SK-N-SH (cell line): ENCODE measurements at regions not wholly inside any gene's neighbourhood (a gene's known extent, or its start where the extent isn't known, plus 50 kb on each side); places are given as distances from the start of the nearest gene placed in this dataset.
"Not testable (repeated sequence)": the region's sequence is repeated elsewhere in the genome, so short reads cannot be mapped to it uniquely, and the experiment has no call there.

ENCODE experiments used
- CTCF ChIA-PET: fragments of 300-600, 350-600 bp; formaldehyde crosslinking; extraction: SDS; loops from one replicate; lab custom pipeline; 2021; lab: Yijun Ruan, JAX
- POLR2A ChIA-PET: fragments of 350-600 bp; sonication (Branson Sonifier 250); formaldehyde crosslinking; extraction: SDS; loops from one replicate; lab custom pipeline; 2020; ENCODE audit warnings: antibody characterized with exemption, inconsistent platforms; lab: Yijun Ruan, JAX
- DNase-seq: peaks from one replicate; pipeline ENCODE4 v3.0.0; 2012
- H2AFZ ChIP-seq: fragments of 200-600 bp; sonication (generic); 2 replicates; pipeline ENCODE4 v1.8.1; 2016; ENCODE audit warnings: antibody characterized with exemption, mild to moderate bottlenecking, low read depth
- H3F3A ChIP-seq: fragments of 200-600 bp; sonication (generic); replicated peaks from 2 replicates; pipeline ENCODE3; 2016; ENCODE audit warnings: antibody characterized with exemption, mild to moderate bottlenecking; ENCODE audit not compliant: insufficient read depth
- H3K27ac ChIP-seq, 2 experiments: fragments of 200-500 bp in 1 of 2; fragments of 200-600 bp in 1 of 2; sonication (Bioruptor generic) in 1 of 2; sonication (generic), shearing (Covaris generic) in 1 of 2; 2 replicates each; pipeline versions ENCODE4 v1.5.1 to v1.6.1; 2014 to 2016; ENCODE audit warnings: low read depth in 2 of 2, inconsistent platforms in 1 of 2, low read length in 1 of 2, mild to moderate bottlenecking in 1 of 2, mixed read lengths in 1 of 2
- H3K27me3 ChIP-seq: fragments of 200-600 bp; sonication (generic), shearing (Covaris generic); 2 replicates; pipeline ENCODE4 v1.6.1; 2016; ENCODE audit warnings: mixed run types; ENCODE audit not compliant: insufficient read depth
- H3K36me3 ChIP-seq, 2 experiments: fragments of 200-500 bp in 1 of 2; fragments of 200-600 bp in 1 of 2; sonication (Bioruptor generic) in 1 of 2; sonication (generic) in 1 of 2; replicated peaks in 1 of 2; 2 replicates each; pipeline versions ENCODE3 to v1.5.1; 2014 to 2016; ENCODE audit warnings: low read length in 1 of 2, mild to moderate bottlenecking in 1 of 2; ENCODE audit not compliant: insufficient read depth in 2 of 2, control insufficient read depth in 1 of 2
- H3K4me1 ChIP-seq, 2 experiments: fragments of 200-500 bp in 1 of 2; fragments of 200-600 bp in 1 of 2; sonication (Bioruptor generic) in 1 of 2; sonication (generic), shearing (Covaris generic) in 1 of 2; 2 replicates each; pipeline versions ENCODE4 v1.5.1 to v1.6.1; 2014 to 2016; ENCODE audit warnings: low read depth in 1 of 2, low read length in 1 of 2, mixed run types in 1 of 2; ENCODE audit not compliant: insufficient read depth in 2 of 2, control insufficient read depth in 1 of 2
- H3K4me2 ChIP-seq: fragments of 200-600 bp; sonication (generic), shearing (Covaris generic); 2 replicates; pipeline ENCODE4 v1.6.1; 2017; ENCODE audit warnings: mixed run types
- H3K4me3 ChIP-seq, 2 experiments: fragments of 200-500 bp in 1 of 2; fragments of 200-600 bp in 1 of 2; sonication (Bioruptor generic) in 1 of 2; sonication (generic), shearing (Covaris generic) in 1 of 2; 2 replicates each; pipeline versions ENCODE4 v1.5.1 to v1.8.1; 2014 to 2016; ENCODE audit warnings: low read depth in 2 of 2, inconsistent platforms in 1 of 2, low read length in 1 of 2, mild to moderate bottlenecking in 1 of 2, mixed read lengths in 1 of 2, moderate library complexity in 1 of 2
- H3K79me2 ChIP-seq: fragments of 200-600 bp; sonication (generic); 2 replicates; pipeline ENCODE4 v1.8.1; 2017; ENCODE audit warnings: mild to moderate bottlenecking; ENCODE audit not compliant: insufficient read depth
- H3K9ac ChIP-seq: fragments of 200-600 bp; sonication (generic); 2 replicates; pipeline ENCODE4 v1.6.1; 2017; ENCODE audit warnings: mixed run types
- H3K9me2 ChIP-seq: fragments of 200-600 bp; sonication (generic); 2 replicates; pipeline ENCODE4 v1.6.1; 2017; ENCODE audit warnings: mixed run types
- H3K9me3 ChIP-seq: fragments of 200-600 bp; sonication (generic); 2 replicates; pipeline ENCODE4 v1.6.1; 2017; ENCODE audit warnings: mixed run types, mild to moderate bottlenecking, moderate library complexity
- H4K20me1 ChIP-seq: fragments of 200-600 bp; sonication (generic); 2 replicates; pipeline ENCODE4 v1.6.1; 2017; ENCODE audit warnings: mild to moderate bottlenecking, mixed run types; ENCODE audit not compliant: insufficient read depth
- EZH2phosphoT487 ChIP-seq: fragments of 200-600 bp; sonication (generic); IDR thresholded peaks from 2 replicates; pipeline ENCODE4 v1.6.1; 2017; ENCODE audit warnings: low read depth, mixed run types, mild to moderate bottlenecking, antibody characterized with exemption, moderate library complexity, borderline replicate concordance
- JUND ChIP-seq: IDR thresholded peaks from 2 replicates; pipeline ENCODE4 v1.4.0; 2012
- NFIC ChIP-seq: IDR thresholded peaks from 2 replicates; pipeline ENCODE4 v1.4.0; 2012; ENCODE audit warnings: borderline replicate concordance
- NRF1 ChIP-seq: IDR thresholded peaks from 2 replicates; pipeline ENCODE4 v1.6.1; 2012; ENCODE audit warnings: low read depth, mild to moderate bottlenecking, low read length
- POLR2AphosphoS5 ChIP-seq: IDR thresholded peaks from 2 replicates; pipeline ENCODE4 v1.6.1; 2012; ENCODE audit warnings: low read depth, low read length
- RAD21 ChIP-seq: IDR thresholded peaks from 2 replicates; pipeline ENCODE4 v1.6.1; 2012; ENCODE audit warnings: mild to moderate bottlenecking, low read length
- RFX5 ChIP-seq: IDR thresholded peaks from 2 replicates; pipeline ENCODE4 v1.6.1; 2012; ENCODE audit warnings: mild to moderate bottlenecking, improper control_type of control experiment, low read length
- TCF12 ChIP-seq: IDR thresholded peaks from 2 replicates; pipeline ENCODE4 v1.4.0; 2012
- TEAD4 ChIP-seq: IDR thresholded peaks from 2 replicates; pipeline ENCODE4 v1.4.0; 2012; ENCODE audit warnings: mild to moderate bottlenecking, borderline replicate concordance; ENCODE audit not compliant: insufficient read depth
- YY1 ChIP-seq: IDR thresholded peaks from 2 replicates; pipeline ENCODE4 v1.4.0; 2012; ENCODE audit warnings: low read depth, mild to moderate bottlenecking
- WGBS: methylation state at CpG from one replicate; pipeline ENCODE4 v1.1.6; 2017; ENCODE audit warnings: low lambda C conversion rate; 5-methylcytosine and 5-hydroxymethylcytosine counted together
- TF ChIP-seq, protein P1 (sequence below): IDR thresholded peaks from 2 replicates; pipeline ENCODE4 v1.6.1; 2012; ENCODE audit warnings: mild to moderate bottlenecking, low read depth, low read length, moderate library complexity
- TF ChIP-seq, protein P2 (sequence below): IDR thresholded peaks from 2 replicates; pipeline ENCODE4 v1.4.0; 2012; ENCODE audit warnings: low read depth, borderline replicate concordance
- TF ChIP-seq, protein P3 (sequence below): IDR thresholded peaks from 2 replicates; pipeline ENCODE4 v1.4.0; 2012; ENCODE audit warnings: low read depth
- TF ChIP-seq, protein P4 (sequence below): IDR thresholded peaks from 2 replicates; pipeline ENCODE4 v1.4.0; 2012; ENCODE audit warnings: low read depth, borderline replicate concordance
- TF ChIP-seq, protein P5 (sequence below): fragments of 200-600 bp; sonication (generic); IDR thresholded peaks from 2 replicates; pipeline ENCODE4 v1.6.1; 2017; ENCODE audit warnings: antibody characterized with exemption, mild to moderate bottlenecking, moderate library complexity

DNA sequence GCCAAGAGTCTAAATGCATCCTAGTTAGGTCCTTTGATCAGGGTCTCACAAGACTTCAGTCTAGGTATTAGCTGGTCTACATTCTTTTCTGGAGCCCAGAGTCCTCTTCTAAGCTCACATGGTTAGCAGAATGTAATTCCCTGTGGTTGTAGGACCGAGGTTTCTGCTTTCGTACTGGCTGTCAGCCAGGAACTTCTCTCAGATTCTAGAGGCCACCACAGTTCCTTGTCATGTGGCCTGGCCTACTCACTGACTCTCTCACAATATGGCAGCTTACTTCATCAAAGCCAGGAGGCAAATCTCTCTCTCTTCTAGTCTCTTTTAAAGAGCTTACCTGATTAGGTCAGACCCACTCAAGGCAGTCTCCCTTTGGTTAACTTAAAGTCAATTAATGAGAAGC lies 82.9 kb downstream of the POU4F1 start (continued):
- TF ChIP-seq, protein P1, sequence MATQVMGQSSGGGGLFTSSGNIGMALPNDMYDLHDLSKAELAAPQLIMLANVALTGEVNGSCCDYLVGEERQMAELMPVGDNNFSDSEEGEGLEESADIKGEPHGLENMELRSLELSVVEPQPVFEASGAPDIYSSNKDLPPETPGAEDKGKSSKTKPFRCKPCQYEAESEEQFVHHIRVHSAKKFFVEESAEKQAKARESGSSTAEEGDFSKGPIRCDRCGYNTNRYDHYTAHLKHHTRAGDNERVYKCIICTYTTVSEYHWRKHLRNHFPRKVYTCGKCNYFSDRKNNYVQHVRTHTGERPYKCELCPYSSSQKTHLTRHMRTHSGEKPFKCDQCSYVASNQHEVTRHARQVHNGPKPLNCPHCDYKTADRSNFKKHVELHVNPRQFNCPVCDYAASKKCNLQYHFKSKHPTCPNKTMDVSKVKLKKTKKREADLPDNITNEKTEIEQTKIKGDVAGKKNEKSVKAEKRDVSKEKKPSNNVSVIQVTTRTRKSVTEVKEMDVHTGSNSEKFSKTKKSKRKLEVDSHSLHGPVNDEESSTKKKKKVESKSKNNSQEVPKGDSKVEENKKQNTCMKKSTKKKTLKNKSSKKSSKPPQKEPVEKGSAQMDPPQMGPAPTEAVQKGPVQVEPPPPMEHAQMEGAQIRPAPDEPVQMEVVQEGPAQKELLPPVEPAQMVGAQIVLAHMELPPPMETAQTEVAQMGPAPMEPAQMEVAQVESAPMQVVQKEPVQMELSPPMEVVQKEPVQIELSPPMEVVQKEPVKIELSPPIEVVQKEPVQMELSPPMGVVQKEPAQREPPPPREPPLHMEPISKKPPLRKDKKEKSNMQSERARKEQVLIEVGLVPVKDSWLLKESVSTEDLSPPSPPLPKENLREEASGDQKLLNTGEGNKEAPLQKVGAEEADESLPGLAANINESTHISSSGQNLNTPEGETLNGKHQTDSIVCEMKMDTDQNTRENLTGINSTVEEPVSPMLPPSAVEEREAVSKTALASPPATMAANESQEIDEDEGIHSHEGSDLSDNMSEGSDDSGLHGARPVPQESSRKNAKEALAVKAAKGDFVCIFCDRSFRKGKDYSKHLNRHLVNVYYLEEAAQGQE = no peak
- TF ChIP-seq, protein P2, sequence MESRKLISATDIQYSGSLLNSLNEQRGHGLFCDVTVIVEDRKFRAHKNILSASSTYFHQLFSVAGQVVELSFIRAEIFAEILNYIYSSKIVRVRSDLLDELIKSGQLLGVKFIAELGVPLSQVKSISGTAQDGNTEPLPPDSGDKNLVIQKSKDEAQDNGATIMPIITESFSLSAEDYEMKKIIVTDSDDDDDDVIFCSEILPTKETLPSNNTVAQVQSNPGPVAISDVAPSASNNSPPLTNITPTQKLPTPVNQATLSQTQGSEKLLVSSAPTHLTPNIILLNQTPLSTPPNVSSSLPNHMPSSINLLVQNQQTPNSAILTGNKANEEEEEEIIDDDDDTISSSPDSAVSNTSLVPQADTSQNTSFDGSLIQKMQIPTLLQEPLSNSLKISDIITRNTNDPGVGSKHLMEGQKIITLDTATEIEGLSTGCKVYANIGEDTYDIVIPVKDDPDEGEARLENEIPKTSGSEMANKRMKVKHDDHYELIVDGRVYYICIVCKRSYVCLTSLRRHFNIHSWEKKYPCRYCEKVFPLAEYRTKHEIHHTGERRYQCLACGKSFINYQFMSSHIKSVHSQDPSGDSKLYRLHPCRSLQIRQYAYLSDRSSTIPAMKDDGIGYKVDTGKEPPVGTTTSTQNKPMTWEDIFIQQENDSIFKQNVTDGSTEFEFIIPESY = no peak
- TF ChIP-seq NFIC (no peak), NRF1 (no peak)
- TF ChIP-seq, protein P3, sequence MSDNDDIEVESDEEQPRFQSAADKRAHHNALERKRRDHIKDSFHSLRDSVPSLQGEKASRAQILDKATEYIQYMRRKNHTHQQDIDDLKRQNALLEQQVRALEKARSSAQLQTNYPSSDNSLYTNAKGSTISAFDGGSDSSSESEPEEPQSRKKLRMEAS = no peak
- TF ChIP-seq, protein P4, sequence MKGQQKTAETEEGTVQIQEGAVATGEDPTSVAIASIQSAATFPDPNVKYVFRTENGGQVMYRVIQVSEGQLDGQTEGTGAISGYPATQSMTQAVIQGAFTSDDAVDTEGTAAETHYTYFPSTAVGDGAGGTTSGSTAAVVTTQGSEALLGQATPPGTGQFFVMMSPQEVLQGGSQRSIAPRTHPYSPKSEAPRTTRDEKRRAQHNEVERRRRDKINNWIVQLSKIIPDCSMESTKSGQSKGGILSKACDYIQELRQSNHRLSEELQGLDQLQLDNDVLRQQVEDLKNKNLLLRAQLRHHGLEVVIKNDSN = no peak

DNA sequence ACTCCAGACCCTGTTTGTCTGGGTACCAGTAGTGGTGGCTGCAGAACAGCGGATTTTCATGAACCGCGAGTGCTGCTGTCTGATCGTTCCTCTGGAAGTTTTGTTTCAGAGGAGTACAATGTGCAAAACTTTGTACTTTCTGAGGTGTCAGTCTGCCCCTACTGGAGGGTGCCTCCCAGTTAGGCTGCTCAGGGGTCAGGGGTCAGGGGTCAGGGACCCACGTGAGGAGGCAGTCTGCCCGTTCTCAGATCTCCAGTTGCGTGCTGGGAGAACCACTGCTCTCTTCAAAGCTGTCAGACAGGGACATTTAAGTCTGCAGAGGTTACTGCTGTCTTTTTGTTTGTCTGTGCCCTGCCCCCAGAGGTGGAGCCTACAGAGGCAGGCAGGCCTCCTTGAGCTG lies 84.9 kb downstream of the POU4F1 start:
- H2AFZ ChIP-seq, POLR2A ChIA-PET, H3K4me2 ChIP-seq, DNase-seq, H3K9me2 ChIP-seq, H3K36me3 ChIP-seq, H3K79me2 ChIP-seq, H3K9me3 ChIP-seq, H3F3A ChIP-seq, H3K4me1 ChIP-seq, H4K20me1 ChIP-seq, H3K27me3 ChIP-seq, CTCF ChIA-PET, H3K4me3 ChIP-seq, H3K9ac ChIP-seq, H3K27ac ChIP-seq: not testable (repeated sequence)
- 64% methylated on average over 3 of the region's 7 CpGs for WGBS

DNA sequence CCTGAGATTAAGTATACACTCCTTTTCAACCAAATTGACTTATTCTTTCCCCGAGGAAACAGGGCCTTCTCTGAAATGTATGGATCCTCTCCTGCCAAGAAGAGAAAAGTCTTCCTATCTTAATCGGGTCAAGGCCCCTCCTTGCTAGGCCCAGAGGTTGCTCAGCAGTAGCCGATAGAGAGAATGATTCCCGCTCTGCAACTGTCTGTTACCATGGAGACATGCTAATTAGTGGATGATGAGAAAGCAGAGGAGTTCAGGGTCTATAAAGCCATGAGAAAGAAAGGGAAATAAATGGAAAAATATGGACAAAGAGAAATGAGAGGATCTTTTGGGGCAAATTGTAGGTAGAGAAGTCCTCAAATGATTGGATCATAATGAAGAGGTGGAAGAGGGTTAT lies 103.5 kb downstream of the POU4F1 start:
- POLR2A ChIA-PET = no interaction called here
- Histone ChIP-seq H4K20me1 (no peaks in the 10 kb centered on the region), H3K9me3 (no peaks in the 10 kb centered on the region), H3K4me1 (no peaks in the 10 kb centered on the region; a peak in 1 of 4 replicates), H3K4me3 (no peak overlapping the region), H3K9me2 (no peaks in the 10 kb centered on the region), H3K9ac (no peak overlapping the region), H2AFZ (no peak overlapping the region), H3K36me3 (no peaks in the 10 kb centered on the region), H3K27me3 (no peaks in the 10 kb centered on the region), H3K79me2 (no peaks in the 10 kb centered on the region), H3K4me2 (no peak overlapping the region), H3F3A (no peaks in the 10 kb centered on the region), H3K27ac (no peak overlapping the region)
- DNase-seq = no peak
- no peak for TF ChIP-seq RFX5
- no peak for TF ChIP-seq TCF12
- no peak for TF ChIP-seq RAD21
- no peak for TF ChIP-seq EZH2phosphoT487
- no peak for TF ChIP-seq TEAD4
- TF ChIP-seq, protein P5, sequence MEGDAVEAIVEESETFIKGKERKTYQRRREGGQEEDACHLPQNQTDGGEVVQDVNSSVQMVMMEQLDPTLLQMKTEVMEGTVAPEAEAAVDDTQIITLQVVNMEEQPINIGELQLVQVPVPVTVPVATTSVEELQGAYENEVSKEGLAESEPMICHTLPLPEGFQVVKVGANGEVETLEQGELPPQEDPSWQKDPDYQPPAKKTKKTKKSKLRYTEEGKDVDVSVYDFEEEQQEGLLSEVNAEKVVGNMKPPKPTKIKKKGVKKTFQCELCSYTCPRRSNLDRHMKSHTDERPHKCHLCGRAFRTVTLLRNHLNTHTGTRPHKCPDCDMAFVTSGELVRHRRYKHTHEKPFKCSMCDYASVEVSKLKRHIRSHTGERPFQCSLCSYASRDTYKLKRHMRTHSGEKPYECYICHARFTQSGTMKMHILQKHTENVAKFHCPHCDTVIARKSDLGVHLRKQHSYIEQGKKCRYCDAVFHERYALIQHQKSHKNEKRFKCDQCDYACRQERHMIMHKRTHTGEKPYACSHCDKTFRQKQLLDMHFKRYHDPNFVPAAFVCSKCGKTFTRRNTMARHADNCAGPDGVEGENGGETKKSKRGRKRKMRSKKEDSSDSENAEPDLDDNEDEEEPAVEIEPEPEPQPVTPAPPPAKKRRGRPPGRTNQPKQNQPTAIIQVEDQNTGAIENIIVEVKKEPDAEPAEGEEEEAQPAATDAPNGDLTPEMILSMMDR = no peak
- no peak for TF ChIP-seq POLR2AphosphoS5
- no peak for TF ChIP-seq YY1
- no peak for TF ChIP-seq JUND
- 40% methylated on average over 4 of the region's 4 CpGs for WGBS
- CTCF ChIA-PET = no interaction called here
